Activated T-helper 1 cell treated with anti-CD3 and anti-CD28 coated beads, Interleukin-2, amount 50 U/mL, for 16 hours (primary cell): ENCODE measurements at regions not wholly inside any gene's neighbourhood (a gene's known extent, or its start where the extent isn't known, plus 50 kb on each side); places are given as distances from the start of the nearest gene placed in this dataset.

Source experiments
- DNase-seq, 2 donors: peaks; one replicate each; pipeline ENCODE4 v3.0.0-alpha.2; 2020; ENCODE audit warnings: low read depth in 1 of 2, low spot score in 1 of 2

DNA sequence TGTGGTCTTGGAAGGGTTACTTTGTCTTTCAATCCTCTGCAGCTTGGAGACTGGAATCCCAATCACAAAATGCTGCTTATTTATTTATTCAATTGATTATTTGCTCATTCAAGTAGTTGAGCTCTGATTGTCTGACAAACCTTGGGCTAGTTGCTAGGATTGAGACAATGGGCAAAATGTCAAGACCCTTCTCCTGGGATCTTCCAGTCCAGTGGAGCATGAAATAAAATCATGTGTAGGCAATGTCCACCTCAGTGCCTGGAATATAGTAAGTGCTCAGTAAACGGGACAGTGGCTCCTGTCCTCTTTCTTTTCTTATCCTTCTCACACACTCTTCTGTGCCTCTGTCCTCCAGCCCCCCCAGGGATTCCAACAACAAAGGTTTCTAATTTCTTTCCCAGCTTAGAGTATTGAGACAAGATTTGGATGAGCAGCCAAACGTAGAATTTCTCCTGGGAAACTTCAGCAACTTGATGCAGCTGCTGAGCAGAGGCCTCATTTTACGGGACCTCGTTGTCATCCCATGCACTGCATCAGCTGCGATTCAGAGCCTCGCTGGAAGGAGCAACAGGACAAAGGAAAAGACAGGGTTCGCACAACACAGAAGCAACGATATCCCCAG lies 545.0 kb downstream of the SOX11 start:
- no peak for DNase-seq

- DNase-seq, result no peak
These were observed 557.4 kb downstream of the SOX11 start for GRCh38 chr2:6249557-6249956.

DNA sequence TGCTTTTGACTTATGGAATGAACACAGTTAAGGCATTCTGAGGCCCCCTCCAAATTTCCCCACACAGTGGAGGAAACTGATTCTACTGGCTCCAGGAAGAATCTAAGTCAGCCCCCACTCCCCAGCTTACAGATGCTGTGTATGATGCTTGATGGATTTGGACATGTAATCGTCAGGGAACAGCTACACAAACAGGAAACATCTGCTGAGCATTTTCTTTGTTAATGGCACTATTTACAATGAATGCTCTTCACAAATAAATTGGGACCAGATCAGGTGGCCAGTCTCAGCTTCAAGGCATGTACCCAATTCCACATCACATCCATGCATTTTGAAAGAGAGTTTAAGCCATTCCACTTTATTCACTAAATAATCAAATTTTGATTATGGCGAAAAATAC lies 562.3 kb downstream of the SOX11 start:
- DNase-seq, result no peak

- no peak for DNase-seq
These were observed 572.0 kb downstream of the SOX11 start for GRCh38 chr2:6264198-6264597.

- DNase-seq, result no peak
These were observed 584.2 kb downstream of the CMPK2 start for GRCh38 chr2:6281524-6281923.

- DNase-seq, result no peak
These were observed 582.4 kb downstream of the CMPK2 start for GRCh38 chr2:6283259-6283658.

DNA sequence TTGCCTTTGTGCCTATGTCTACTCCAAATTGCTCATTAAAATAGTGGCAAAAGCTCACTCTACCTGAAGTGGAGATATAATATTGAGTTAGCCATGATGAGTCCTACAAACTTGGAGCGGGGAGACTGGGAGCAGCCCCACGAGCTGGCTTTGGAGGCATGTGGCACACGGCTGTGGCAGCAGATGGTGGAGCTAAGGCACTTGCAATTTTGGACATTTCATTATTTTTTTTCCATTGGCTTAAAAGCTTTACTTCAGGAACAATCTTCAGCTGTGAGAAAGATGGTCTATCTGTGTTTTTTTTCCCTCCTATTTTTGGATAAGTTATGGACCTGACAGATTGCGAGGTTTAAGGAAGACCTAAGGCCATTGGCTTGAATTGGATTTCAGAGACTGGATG lies 578.3 kb downstream of the CMPK2 start:
- DNase-seq, result no peak

- DNase-seq, result no peak
These were observed 576.9 kb downstream of the CMPK2 start for GRCh38 chr2:6288791-6289190.

DNA sequence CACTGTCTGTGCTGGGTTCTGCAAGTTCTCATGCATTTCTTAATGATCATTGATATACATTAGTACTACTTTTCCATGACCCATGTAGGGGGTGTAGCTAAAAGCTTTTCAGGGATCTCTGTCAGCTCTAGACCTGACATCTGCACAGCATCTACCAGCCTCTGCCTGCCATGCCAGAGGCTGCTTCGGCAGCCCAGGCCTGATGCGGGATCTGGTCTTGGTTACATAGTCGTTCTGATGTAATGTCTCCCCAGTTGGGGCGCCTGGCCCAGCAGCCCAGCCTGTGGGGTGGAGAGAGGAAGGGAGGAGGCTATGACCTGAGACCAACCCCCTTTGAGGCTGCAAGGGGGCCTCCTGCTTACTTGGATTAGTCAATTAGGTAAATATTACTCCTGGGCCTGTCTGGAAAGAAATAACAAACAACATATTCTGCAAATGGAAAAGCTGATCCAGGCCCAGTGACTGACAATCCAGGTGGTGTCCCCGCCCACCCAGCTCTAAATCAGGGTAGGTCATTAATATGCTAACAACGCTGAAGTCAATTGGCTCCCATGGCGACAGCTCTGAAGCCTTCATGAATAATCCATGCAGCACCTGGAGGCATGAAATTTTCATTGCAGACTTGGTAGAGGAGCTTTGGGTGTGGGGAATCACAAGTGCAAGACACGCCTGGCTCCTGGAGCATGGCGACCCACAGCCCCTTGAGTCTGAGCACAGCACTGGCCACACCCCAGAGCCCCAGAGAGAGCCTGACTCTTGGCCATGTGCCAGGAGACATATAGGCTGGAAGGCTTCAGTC lies 575.3 kb downstream of the CMPK2 start:
- DNase-seq, result no peak

GRCh38 chr2:6294791-6295190 lies 570.9 kb downstream of the CMPK2 start:
- DNase-seq, result no peak

DNA sequence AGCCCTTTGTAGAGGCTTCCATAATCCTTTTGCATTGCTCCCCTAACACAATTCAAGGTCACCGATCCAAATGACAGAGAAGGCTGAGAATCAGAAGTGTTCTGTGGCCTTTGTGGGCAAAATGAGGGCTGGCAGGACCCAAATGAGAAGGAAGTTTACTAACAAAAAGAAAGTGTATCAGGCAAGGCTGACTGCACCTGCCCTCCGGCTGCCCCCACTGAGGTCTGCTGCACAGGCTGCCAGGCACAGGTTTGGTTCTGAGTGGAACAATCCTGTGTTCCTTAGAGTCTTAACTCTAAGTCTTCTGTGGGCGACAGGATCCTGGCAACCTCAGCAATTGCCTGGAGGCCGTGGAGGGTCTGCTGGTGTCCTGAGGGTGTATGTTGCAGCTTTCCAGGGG lies 568.5 kb downstream of the CMPK2 start:
- DNase-seq, result no peak

DNA sequence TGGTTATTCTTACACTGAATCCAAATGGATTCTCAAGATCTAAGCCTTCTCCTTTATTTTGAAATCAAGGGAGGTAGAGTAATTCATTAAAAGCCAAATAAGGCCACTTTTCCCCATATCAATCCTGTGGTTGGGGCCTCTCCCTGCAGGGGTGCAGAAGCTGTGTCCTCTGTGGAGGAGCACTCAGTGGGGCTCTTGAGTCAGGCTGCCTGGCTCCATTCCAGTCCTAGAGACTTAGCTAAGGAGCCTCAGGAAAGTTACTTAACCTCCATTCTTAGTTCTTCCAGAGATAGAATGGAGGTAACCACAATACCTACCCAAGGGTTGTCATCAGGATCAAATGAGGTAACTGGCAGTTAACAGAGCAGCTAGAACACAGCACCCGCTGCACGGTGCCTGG lies 564.3 kb downstream of the CMPK2 start:
- DNase-seq, result no peak

DNA sequence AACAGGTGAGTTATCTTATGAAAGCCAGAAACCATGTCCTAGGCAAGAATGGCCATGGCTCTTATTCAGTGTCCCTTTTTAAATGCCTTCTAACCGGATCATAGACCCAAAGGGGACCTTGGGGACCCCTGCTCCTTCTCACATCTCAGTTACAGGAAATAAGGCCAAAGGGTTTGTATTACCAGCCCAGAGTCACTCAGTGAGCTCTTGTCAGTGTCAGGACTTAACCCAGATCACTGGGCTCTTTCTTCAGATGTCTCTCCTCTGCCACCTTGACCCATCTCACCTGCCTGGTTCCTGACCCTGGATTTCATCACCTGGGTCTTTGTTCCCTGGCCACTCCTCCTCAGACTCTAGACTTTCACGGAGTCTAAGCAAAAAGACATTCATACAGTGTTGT lies 556.7 kb downstream of the CMPK2 start:
- DNase-seq, result no peak

GRCh38 chr2:6309415-6310255 lies 556.1 kb downstream of the CMPK2 start:
- no peak for DNase-seq

DNA sequence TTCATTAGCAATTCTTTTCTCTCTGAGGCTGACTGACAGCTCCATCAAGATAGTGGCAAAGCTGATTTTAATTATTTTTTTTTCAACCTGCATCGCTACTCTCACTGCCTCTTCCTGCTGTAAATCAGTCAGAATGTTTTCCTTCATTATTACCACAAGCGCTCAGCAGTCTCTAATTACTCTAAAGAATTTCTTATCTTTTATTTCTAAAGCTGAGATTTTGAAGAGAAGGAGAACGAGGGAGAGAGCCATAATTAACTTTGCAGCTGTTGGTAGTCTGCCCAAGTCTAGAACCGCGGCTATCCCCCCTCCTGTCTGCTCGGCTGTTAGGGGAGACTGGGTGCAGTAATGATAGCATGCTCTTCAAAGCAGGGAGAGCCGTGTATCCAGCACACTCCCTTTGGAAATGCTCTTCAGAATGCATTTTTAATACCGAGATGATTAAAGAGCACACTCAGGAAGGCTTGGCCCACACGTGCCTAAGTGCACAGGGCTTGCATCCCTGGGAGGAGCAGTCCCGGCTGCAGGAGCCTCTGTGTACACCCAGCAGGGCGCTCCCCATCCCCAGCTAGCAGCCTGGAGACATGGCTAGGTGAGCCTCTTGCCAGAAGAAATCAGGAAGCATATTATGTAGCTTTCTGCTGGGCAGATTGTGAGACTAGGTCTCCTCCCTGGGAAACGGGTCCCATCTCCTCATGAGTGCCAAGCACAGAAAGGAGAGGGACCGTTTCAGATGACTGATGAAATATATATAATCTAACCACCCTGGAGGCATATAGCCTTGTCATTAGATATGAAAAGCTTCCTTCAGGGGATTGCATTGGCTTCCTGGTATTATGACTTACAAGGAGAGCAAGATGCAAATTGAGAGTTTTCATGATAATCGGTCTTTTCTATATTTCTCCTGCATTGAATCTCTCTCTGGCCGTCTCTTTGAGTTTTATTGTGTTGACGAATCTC lies 555.2 kb downstream of the CMPK2 start:
- DNase-seq, result no peak

DNA sequence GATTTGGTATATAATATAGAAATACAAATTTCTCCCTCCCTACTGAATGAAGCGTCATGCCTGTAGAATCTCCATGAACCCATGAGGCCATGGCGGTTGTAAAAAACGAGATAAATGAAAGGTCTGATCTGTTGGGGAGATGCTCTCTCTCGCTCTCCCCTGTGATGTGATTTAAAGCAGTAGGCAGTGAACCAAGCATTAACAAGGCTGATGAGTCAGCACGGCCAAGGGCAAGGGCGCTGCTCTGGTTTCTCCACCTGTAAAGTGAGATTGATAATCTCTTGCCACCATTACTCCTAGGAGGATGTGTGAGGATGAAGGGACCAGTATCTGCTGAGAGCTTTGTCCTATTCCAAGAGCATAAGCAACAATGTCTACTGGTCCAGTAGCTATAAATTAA lies 553.3 kb downstream of the CMPK2 start:
- no peak for DNase-seq

- no peak for DNase-seq
These were observed 551.3 kb downstream of the CMPK2 start for GRCh38 chr2:6314218-6314960.

GRCh38 chr2:6325616-6326015 lies 540.1 kb downstream of the CMPK2 start:
- DNase-seq, result no peak

DNA sequence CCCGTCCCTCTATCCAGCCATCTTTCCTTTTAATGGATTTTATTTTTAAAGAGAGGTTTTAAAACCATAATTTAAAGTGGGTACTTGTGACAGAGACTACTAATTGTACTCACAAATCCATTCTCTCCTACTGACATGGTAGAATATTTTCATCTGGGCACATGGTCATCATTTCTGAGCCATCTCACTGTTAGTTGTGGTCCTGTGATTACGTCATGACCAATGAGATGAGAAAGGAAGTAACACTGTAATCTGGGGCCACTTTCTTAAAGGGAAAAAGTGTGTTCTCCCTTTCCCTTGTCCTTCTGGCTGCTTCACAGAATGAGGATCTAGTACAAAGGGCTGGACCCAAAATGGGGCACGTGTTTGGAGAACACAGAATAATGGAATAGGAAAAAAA lies 538.7 kb downstream of the CMPK2 start:
- DNase-seq, result no peak

DNA sequence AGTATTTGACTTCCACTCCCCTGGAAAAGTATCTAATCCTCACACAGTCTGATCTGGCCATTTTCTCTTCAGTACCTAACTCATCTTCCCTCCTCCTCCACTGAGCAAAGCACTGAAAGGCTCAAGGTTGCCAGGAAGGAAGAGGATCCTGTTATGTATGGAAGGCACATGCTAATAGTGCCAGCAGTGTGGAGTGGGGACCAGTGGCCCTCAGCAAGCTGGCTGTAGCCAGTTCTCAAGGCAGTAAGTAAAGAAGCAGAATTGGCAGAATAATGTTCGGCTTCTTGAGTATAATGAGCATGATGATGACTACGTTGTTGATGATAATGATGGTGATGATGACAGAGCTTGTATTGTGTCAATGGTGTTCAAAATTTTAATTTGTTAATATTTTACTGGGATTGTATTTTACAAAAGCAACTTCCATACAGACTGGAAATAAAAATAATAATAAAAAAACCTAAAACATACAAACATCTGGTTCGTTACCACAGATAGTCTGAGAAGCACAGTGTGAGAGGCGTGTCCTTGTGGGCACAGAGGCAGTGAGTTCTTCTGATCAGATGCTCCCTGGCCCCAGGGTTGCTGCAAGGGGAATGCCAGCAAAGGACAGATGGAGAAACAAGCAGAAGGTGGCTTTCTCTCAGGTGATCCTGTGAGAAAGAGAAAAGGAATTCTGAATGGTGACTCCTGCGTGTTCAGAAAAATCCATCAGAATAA lies 528.8 kb downstream of the CMPK2 start:
- no peak for DNase-seq
